RCC 7860 (cell line): ENCODE measurements at regions not wholly inside any gene's neighbourhood (a gene's known extent, or its start where the extent isn't known, plus 50 kb on each side); places are given as distances from the start of the nearest gene placed in this dataset.

Experiments used
- DNase-seq: peaks from one replicate; pipeline ENCODE4 v3.0.0-alpha.2; 2015; ENCODE audit warnings: low spot score
- FAIRE-seq: peaks from 2 replicates; lab custom pipeline; 2012; peaks lifted over from hg19 to GRCh38; lab: Jason Lieb, UNC

DNA sequence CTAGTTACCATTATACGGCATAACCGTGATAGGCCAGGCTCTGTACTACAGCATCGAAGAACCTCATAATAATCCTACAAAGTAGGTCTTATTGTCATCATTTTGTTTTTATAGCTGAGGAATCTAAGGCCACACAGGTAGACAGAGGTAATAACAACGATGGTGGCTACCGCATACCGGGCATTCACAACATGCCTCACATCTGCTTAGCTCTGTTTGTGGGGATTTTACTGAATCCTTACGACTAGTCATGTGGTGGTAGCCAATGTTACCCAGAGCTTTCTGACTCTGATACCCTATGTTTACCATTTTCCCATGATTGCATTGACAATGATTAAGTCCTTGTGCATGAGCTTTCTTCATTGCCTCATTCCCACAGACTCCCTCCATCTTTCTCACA lies 269.4 kb downstream of the TCF7L2 start:
- FAIRE-seq, result no peak

DNA sequence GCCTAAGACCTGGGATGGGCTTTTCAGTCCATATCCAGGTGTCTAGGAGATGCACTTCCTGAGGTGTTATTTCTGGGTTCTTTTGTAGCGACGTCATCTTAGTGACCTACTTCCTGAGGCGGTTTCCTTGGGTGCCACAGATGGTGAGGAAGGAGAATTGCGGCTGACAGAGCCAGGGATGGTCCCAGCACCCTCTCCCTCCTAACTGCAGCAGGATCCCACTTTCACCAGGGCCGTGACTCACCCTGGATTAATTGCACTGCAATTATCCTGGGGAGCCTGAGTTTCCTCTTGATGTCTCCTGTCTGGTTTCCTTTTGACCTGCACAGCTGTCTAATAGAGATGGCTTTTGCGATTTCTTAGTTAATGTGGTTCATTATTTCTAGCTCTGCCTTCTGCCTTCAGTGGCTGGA lies 271.7 kb downstream of the TCF7L2 start:
- no peak for FAIRE-seq
- DNase-seq, result no peak

More for the DNA sequence above, 269.4 kb downstream of the TCF7L2 start:
- no peak for DNase-seq

DNA sequence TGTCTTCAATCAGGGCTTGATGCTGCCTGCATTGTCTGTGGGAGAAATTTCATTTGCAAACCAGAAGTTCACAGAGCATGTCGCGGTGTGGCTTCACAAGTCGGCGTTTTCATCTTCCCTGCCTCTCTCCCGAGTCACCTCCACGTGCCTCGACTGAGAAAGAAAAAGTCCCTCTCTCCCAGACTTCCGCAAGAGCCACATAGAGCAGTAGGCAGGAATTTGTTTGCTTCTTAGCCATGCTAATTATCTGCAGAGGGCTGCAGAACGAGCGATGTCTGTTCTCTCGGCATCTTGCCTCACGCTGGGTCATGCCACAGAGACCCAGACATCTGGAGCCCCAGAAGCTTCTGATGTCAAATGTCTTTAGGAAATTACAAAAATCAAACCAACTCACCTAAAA lies 272.2 kb downstream of the TCF7L2 start:
- FAIRE-seq, result no peak
- DNase-seq, result no peak

GRCh38 chr10:113225364-113225763 lies 275.3 kb downstream of the TCF7L2 start:
- no peak for FAIRE-seq
- no peak for DNase-seq

DNA sequence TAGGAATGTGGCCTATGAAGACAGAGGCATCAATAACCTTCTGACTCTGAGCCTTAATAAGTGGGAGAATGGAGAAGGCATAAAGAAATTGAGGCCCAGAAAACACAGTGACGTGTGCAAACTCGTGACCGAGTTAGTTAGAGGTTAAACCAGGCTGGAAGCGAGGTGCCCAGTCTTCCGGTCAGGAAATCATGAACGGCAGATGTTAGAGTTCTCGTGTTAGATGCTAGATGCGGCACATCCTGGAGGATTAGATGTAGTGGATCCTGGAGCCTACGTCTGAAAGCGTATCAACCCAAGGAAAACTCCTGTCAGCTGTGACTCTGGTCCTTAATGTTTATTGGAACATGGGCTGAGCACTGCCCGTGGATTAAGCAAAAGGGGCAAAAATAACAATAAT lies 275.9 kb downstream of the TCF7L2 start:
- no peak for FAIRE-seq
- DNase-seq, result no peak

DNA sequence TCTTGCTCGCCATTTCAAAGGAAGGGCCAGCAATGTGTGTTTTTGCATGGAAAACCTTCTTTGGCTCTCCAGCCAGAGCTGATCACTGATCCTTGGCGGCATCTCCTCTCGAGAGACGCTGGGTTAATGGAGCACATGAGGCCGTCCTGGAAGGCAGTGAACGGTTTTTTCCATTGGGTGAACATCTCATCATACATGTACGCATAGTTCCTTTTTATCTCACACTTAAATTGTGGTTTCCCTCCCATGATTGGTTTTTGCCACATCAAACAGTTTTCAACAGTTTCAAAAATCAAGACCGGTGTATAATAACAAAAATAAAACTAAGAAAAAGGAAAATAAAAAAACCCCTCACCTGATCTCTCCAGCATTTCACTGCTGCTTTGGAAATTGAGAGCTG lies 276.4 kb downstream of the TCF7L2 start:
- FAIRE-seq, result no peak
- no peak for DNase-seq

DNA sequence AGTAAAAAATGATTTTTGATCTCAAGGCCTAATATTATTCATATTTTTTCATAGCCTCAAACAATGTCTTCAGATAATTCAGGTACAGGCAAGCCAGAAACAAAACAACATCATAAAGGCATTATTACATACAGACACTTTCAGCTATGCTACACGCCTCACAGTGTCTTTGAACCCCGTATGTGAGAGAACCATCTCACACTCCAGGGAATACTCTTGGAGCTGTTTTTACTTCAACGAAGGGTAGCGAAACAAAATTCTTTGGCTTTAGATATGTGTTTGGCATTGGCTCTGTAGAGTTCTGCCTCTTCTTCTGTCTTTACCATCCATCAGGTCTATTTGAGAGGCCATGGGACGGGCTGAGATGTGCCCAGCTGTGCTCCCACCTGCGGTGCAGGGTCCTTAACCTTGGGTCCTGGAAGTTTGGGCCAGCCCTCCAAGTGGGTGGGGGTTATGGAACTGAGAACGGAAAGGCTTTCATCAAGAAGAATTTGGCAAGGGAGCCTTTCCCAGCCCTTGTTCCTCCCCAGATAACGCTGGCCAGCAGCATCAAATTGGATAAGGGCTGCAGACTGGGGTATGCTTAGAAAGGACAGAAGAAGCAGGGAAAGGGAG lies 276.9 kb downstream of the TCF7L2 start:
- no peak for FAIRE-seq

DNA sequence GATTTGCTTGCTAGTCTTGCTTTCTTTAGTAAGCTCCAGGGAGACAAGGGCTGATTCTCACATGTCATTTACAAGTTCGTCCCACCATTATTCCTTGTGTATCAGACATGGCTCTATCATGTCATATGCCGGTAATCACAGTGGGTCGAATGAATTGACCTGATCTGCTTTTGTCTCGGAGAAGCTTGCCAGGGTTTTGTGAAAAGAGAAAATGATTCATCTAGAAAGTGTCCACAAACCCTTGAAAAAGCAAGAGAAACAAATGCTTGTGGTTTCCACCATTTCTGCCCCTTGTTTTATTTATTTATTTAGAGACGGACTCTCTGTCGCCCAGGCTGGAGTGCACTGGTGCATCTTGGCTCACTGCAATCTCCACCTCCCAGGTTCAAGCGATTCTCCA lies 278.5 kb downstream of the TCF7L2 start:
- DNase-seq (no peak), FAIRE-seq (no peak)

More for the DNA sequence above, 276.9 kb downstream of the TCF7L2 start:
- DNase-seq, result no peak

DNA sequence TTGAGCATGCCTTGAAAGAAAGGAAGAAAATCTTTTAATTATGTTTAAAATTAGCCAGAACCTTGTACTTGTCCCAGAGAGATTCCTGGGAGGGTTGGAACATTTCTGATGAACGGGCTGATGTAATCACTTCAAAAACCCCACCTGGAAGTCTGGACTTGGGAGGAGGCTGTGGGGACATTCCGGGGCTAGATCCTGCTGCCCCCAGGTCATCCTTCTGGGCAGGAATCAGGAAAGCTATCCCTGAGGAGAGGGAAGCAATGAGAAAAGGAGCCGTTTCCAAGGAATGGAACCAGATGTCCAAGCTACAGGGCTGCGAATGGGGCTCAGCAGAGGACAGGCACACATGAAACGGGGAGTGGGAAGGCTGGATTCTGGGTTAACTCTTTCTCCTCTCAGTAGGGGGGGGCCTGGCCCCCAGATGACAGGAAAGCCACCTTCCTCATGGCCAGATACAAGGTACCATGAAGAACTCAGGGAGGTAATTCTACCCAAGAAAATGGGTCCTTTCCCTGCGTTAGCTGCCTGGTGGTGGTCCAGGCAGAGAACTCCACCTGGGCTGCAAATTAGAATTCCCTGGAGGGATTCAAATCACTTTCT lies 280.1 kb downstream of the TCF7L2 start:
- DNase-seq, result no peak
- FAIRE-seq, result no peak

- DNase-seq, result no peak
- FAIRE-seq, result no peak
These were observed 283.0 kb downstream of the TCF7L2 start for GRCh38 chr10:113232928-113233511.

DNA sequence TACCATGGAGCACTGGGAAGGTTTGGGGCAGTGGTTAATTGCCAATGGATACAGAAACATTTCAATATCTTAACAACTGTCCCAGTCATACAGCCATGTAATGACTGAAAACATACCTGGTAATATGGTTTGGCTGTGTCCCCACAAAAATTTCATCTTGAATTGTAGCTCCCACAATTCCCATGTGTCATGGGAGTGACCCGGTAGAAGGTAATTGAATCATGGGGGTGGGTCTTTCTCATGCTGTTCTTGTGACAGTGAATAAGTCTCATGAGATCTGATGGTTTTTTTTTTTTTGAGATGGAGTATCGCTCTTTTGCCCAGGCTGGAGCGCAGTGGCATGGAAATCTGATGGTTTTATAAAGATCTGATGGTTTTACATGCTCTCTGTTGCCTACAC lies 284.4 kb downstream of the TCF7L2 start:
- FAIRE-seq (no peak), DNase-seq (no peak)

DNA sequence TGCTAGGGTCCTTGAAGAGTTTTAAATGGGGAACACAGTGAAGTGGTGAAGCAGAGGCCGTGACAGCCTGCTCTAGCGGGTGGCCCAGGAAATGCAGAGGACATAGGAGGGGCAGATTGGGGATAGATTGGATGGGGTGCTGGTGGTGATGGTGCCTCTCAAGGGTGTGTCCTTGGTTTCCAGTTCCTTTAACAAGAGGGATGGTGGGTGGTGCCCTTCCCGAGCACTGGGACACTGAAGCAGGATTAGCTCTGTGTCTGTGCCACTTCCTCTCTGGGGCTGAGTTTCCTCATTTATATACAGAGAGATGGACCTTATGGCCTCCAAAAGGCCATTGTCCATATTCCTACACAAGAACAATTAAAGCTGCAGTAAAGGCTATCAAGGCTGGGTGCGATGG lies 285.5 kb downstream of the TCF7L2 start:
- DNase-seq, result no peak
- FAIRE-seq, result no peak

- DNase-seq (no peak), FAIRE-seq (no peak)
These were observed 287.0 kb downstream of the TCF7L2 start for GRCh38 chr10:113236998-113237397.

- FAIRE-seq, result no peak
These were observed 289.7 kb downstream of the TCF7L2 start for GRCh38 chr10:113239566-113240350.

DNA sequence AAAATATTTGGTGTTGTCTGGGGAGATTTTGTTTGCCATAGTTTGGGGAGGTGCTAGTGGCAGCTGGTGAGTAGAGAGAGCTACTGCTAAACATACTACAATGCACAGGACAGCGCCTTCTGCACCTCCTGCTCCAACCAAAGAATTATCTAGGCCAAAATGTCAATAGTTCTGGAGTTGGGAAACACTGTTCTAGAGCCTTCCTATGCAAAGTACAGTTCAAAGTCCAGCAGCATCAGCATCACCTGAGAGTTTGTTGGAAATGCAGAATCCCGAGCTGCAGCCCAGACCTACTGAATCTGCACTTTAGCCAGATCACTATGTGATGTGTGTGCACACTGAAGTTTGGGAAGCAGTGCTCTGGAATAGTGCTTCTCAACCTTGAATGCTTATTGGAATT lies 290.7 kb downstream of the TCF7L2 start:
- no peak for FAIRE-seq
- DNase-seq, result no peak

More at GRCh38 chr10:113239566-113240350, 289.7 kb downstream of the TCF7L2 start:
- DNase-seq, result no peak

DNA sequence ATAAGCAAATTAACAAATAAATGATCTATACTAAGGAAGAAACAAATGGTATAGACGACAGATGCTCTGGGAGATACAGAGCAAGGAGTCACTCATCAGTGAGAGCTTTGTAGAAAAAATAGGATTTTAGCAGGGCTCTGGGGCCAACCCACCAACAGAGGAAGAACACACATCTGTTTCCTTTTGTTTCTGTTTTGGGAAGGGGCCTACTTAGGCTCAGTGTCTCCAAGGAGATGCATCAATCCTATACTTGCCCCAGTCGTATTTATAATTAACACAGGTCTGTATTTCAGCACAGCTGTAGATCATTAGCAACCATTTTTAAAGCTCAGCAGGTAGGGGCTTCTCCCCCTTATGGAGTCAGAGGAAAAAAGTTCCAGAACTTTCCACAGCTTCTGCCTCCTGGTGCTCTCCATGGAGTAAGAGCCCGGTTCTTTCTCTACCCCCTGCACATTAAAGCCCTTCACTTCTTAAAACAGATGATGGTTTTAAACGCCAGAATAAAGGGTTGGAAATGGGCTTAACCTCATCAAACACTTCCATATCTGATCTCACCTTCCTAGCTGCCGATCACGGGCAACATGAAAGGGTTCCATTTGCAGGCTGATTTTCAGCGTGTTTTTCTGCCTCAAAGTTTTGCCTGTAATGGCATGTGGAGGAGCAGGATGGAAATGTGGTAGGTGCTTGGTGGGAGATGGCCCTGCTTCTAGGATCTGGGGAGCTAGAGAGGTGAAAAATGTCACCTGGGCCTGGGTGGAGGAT lies 291.7 kb downstream of the TCF7L2 start:
- FAIRE-seq (no peak), DNase-seq (no peak)

DNA sequence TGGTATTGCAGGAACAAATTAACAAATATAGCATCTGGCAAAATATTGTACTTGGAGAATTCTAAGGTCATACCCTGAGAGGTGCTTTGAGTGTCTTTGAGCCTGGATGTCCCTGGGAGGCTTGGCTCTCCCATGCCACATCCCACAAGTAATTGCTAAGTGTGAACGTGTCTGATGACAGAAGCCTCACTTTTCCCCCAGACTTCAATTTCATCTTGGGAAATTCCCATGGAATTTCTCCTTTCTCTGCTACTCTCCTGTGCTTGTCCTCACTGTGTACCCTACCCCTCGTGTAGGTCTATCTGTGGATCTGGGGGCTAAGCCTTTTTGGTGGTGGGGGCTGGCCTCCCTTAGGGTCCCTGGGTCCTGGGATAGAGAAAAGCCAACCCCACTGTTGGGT lies 293.3 kb downstream of the TCF7L2 start:
- FAIRE-seq, result no peak
- no peak for DNase-seq

DNA sequence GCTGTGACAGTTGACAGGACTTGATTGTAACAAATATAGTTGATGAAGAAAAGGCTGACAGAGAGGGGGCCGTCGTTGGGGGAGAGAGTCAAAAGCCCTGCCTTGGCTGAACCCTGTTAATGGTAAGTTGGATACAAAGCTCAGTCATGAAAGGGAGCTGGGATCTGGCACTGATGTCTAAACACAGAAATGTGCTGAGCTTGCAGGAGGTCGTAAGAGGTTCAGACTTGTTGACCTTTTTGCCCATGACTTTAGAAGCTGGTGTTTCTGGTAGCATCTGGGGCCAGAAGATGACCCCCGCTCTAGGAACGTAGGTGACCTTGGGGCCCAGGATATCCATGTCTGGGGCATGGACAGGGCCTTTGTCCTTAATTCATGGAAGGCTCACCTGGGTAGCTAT lies 294.7 kb downstream of the TCF7L2 start:
- no peak for FAIRE-seq
- DNase-seq, result no peak

DNA sequence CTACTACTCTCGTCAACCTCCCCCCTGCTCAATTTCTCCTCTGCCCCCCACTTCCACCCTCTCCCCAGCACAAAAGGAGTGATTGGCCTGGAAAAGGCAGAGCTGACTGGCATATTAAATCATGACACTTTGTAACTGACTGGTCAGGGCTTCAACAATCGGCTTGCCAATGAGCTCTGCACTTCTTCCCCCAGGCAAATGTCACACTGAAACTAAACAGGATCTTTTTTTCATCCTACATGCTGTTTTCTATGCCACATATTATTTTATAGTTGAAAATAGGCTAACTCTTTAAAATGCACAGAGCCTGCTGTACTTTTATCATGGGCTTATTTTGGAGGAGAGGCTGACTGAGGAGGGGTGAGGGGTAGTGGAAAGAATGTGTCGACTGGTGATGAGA lies 295.2 kb downstream of the TCF7L2 start:
- no peak for FAIRE-seq
- DNase-seq, result no peak

DNA sequence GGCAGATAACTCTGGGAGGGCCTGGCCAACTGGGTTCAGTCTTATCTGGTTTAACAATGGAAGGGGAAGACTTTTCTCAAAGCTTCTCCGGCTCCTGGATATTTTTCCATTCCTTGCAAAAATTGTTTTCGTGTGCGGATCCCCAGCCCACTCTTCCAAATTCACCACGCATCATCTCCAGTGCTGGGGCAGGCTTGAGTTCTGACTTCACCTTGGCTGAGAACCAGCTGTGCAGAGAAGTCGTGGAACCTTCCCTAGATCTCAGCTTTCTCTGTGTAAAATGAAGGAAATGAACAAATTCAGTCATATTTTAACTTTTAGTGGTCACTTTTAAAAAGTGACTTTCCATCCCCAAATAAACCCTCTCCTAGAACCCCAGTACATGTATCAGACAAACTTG lies 297.0 kb downstream of the TCF7L2 start:
- FAIRE-seq (no peak), DNase-seq (no peak)
